ENCODE measurements at regions not wholly inside any gene's neighbourhood (a gene's known extent, or its start where the extent isn't known, plus 50 kb on each side); places are given as distances from the start of the nearest gene placed in this dataset.

DNA sequence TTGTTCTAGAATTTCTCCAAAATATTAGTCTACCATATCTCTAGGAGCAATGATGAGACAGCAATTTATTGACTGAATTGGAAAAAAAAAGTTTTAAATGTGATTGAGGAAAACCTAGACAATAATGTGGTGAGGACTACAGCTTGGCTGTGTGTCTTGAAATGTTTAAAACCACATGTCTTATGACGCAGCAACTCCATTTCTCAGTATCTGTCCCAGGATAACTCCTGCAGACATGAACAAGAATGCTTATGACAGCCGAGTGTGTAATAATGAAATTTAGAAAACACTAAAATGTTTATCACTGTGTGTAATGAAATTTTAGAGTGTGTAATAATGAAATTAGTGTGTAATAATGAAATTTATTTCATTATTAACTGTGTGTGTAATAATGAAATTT is 254.1 kb upstream of the DAPK1 start:
- no peak for ATAC-seq (replicated peaks in 1 of 4)
- H3K27me3 Mint-ChIP-seq = peaks cover 7 to 39% of the 10 kb centered on the region in 2 donors
- no peaks in the 10 kb centered on the region for H3K9me3 ChIP-seq
- POLR2A ChIA-PET = no interaction called here
- peaks cover 0 to 2% of the 10 kb centered on the region in 2 experiments for H3K27me3 ChIP-seq (replicated peaks in 1 of 2; ENCODE audit: control insufficient read depth in 2 of 2, extremely low read depth in 1 of 2, insufficient read depth in 2 of 2, low read length in 1 of 2)
- no CpG with 5 or more reads among the region's 2 CpGs for WGBS (ENCODE audit: insufficient coverage)
- no peaks in the 10 kb centered on the region for H3K36me3 Mint-ChIP-seq
- H3K27ac ChIP-seq (ENCODE audit: low read length) = no peak overlapping the region
- H3K4me1 ChIP-seq (ENCODE audit: control insufficient read depth in 1 of 2, extremely low read depth in 1 of 2, insufficient read depth in 2 of 2, low read length in 2 of 2) = no peaks in the 10 kb centered on the region
- H3K4me3 Mint-ChIP-seq = no peak overlapping the region
- H3K4me1 Mint-ChIP-seq = no peaks in the 10 kb centered on the region
- no peaks in the 10 kb centered on the region for H3K9me3 Mint-ChIP-seq
- H3K27ac Mint-ChIP-seq = no peak overlapping the region
- no peak for DNase-seq
- no peak overlapping the region for H3K4me3 ChIP-seq (ENCODE audit: control insufficient read depth in 1 of 2, extremely low read depth in 1 of 2, low read length in 1 of 2)
- CTCF ChIA-PET = no interaction called here
- no peaks in the 10 kb centered on the region for H3K36me3 ChIP-seq (ENCODE audit: control insufficient read depth in 2 of 2, extremely low read depth in 1 of 2, insufficient read depth in 1 of 2, low read length in 1 of 2)

- no peaks in the 10 kb centered on the region for H3K36me3 Mint-ChIP-seq
- peaks cover 0 to 4% (median 0%) of the 10 kb centered on the region in 3 donors for H3K9me3 Mint-ChIP-seq
- Histone ChIP-seq H3K4me3 (ENCODE audit: control insufficient read depth in 1 of 2, extremely low read depth in 1 of 2, low read length in 1 of 2) (no peak overlapping the region), H3K27ac (ENCODE audit: low read length) (no peak overlapping the region), H3K4me1 (ENCODE audit: control insufficient read depth in 1 of 2, extremely low read depth in 1 of 2, insufficient read depth in 2 of 2, low read length in 2 of 2) (no peaks in the 10 kb centered on the region), H3K27me3 (replicated peaks in 1 of 2; ENCODE audit: control insufficient read depth in 2 of 2, extremely low read depth in 1 of 2, insufficient read depth in 2 of 2, low read length in 1 of 2) (peaks cover 0 to 2% of the 10 kb centered on the region in 2 experiments), H3K9me3 (no peaks in the 10 kb centered on the region), H3K36me3 (ENCODE audit: control insufficient read depth in 2 of 2, extremely low read depth in 1 of 2, insufficient read depth in 1 of 2, low read length in 1 of 2) (no peaks in the 10 kb centered on the region)
- CTCF ChIA-PET = interaction anchor here in 1 of 2 donors (0.5 kb wide), 1 partner anchor 135 kb away, joined by 4 read pairs; no protein-coding TSS in a partner anchor
- POLR2A ChIA-PET = no interaction called here
- H3K27ac Mint-ChIP-seq = no peak overlapping the region
- H3K4me1 Mint-ChIP-seq = no peaks in the 10 kb centered on the region
- DNase-seq (no peak), ATAC-seq (replicated peaks in 1 of 4) (no peak)
- H3K27me3 Mint-ChIP-seq = peaks cover 7 to 43% of the 10 kb centered on the region in 2 donors
- WGBS (ENCODE audit: insufficient coverage) = 29% methylated on average over 2 of the region's 4 CpGs
- no peak overlapping the region for H3K4me3 Mint-ChIP-seq
Observed at GRCh38 chr9:87245271-87245670, 252.4 kb upstream of the DAPK1 start.

DNA sequence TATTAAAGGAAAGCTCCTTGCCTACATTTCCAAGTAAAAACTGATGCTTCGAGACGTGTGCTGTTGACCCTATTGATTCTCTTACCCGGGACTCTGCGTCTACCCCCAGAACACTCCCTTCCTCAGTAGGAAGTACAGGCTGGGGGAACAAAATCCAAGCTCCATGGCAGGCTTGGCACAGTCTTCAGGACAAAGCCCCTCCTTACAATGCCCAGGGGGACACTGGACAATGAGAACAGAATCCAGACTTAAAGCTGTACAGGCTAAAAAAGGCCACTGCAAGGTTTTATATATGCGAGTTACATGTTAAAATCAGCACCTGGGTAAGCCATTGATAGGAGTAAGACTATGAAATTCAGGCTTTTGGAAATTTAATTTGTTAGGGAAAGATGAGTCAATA is 250.6 kb upstream of the DAPK1 start:
- Mint-ChIP-seq H3K9me3 (peaks cover 0 to 4% (median 0%) of the 10 kb centered on the region in 3 donors), H3K36me3 (no peaks in the 10 kb centered on the region), H3K27me3 (peaks cover 3 to 34% of the 10 kb centered on the region in 2 donors), H3K4me1 (no peaks in the 10 kb centered on the region), H3K4me3 (no peak overlapping the region), H3K27ac (no peak overlapping the region)
- Histone ChIP-seq H3K9me3 (no peaks in the 10 kb centered on the region), H3K4me1 (ENCODE audit: control insufficient read depth in 1 of 2, extremely low read depth in 1 of 2, insufficient read depth in 2 of 2, low read length in 2 of 2) (no peaks in the 10 kb centered on the region), H3K27ac (ENCODE audit: low read length) (no peak overlapping the region), H3K27me3 (replicated peaks in 1 of 2; ENCODE audit: control insufficient read depth in 2 of 2, extremely low read depth in 1 of 2, insufficient read depth in 2 of 2, low read length in 1 of 2) (peaks cover 0 to 2% of the 10 kb centered on the region in 2 experiments), H3K4me3 (ENCODE audit: control insufficient read depth in 1 of 2, extremely low read depth in 1 of 2, low read length in 1 of 2) (no peak overlapping the region), H3K36me3 (ENCODE audit: control insufficient read depth in 2 of 2, extremely low read depth in 1 of 2, insufficient read depth in 1 of 2, low read length in 1 of 2) (no peaks in the 10 kb centered on the region)
- WGBS (ENCODE audit: insufficient coverage) = 100% methylated on average over 1 of the region's 5 CpGs
- ChIA-PET CTCF (no interaction called here), POLR2A (no interaction called here)
- ATAC-seq (replicated peaks in 1 of 4) (no peak), DNase-seq (no peak)

GRCh38 chr9:87249029-87249428 is 248.6 kb upstream of the DAPK1 start:
- no peak overlapping the region for H3K4me3 ChIP-seq (ENCODE audit: control insufficient read depth in 1 of 2, extremely low read depth in 1 of 2, low read length in 1 of 2)
- Mint-ChIP-seq H3K4me1 (no peaks in the 10 kb centered on the region), H3K4me3 (no peak overlapping the region), H3K27me3 (peaks cover 3 to 34% of the 10 kb centered on the region in 2 donors), H3K27ac (no peak overlapping the region), H3K36me3 (no peaks in the 10 kb centered on the region), H3K9me3 (peaks cover 0 to 4% (median 0%) of the 10 kb centered on the region in 3 donors)
- no peaks in the 10 kb centered on the region for H3K9me3 ChIP-seq
- ChIA-PET CTCF (no interaction called here), POLR2A (no interaction called here)
- WGBS (ENCODE audit: insufficient coverage) = 68% methylated on average over 3 of the region's 3 CpGs
- H3K27me3 ChIP-seq (replicated peaks in 1 of 2; ENCODE audit: control insufficient read depth in 2 of 2, extremely low read depth in 1 of 2, insufficient read depth in 2 of 2, low read length in 1 of 2) = peaks cover 0 to 2% of the 10 kb centered on the region in 2 experiments
- no peak for DNase-seq
- no peaks in the 10 kb centered on the region for H3K36me3 ChIP-seq (ENCODE audit: control insufficient read depth in 2 of 2, extremely low read depth in 1 of 2, insufficient read depth in 1 of 2, low read length in 1 of 2)
- H3K27ac ChIP-seq (ENCODE audit: low read length) = no peak overlapping the region
- no peak for ATAC-seq (replicated peaks in 1 of 4)
- H3K4me1 ChIP-seq (ENCODE audit: control insufficient read depth in 1 of 2, extremely low read depth in 1 of 2, insufficient read depth in 2 of 2, low read length in 2 of 2) = no peaks in the 10 kb centered on the region

GRCh38 chr9:87250205-87250604 is 247.5 kb upstream of the DAPK1 start:
- ATAC-seq (replicated peaks in 1 of 4) = no peak
- no peaks in the 10 kb centered on the region for H3K36me3 Mint-ChIP-seq
- H3K4me3 Mint-ChIP-seq = no peak overlapping the region
- H3K4me1 Mint-ChIP-seq = no peaks in the 10 kb centered on the region
- 91% methylated on average over 1 of the region's 1 CpG for WGBS (ENCODE audit: insufficient coverage)
- Histone ChIP-seq H3K9me3 (no peaks in the 10 kb centered on the region), H3K27ac (ENCODE audit: low read length) (no peak overlapping the region), H3K4me1 (ENCODE audit: control insufficient read depth in 1 of 2, extremely low read depth in 1 of 2, insufficient read depth in 2 of 2, low read length in 2 of 2) (no peaks in the 10 kb centered on the region), H3K4me3 (ENCODE audit: control insufficient read depth in 1 of 2, extremely low read depth in 1 of 2, low read length in 1 of 2) (no peak overlapping the region), H3K36me3 (ENCODE audit: control insufficient read depth in 2 of 2, extremely low read depth in 1 of 2, insufficient read depth in 1 of 2, low read length in 1 of 2) (no peaks in the 10 kb centered on the region), H3K27me3 (replicated peaks in 1 of 2; ENCODE audit: control insufficient read depth in 2 of 2, extremely low read depth in 1 of 2, insufficient read depth in 2 of 2, low read length in 1 of 2) (peaks cover 0 to 2% of the 10 kb centered on the region in 2 experiments)
- POLR2A ChIA-PET = no interaction called here
- peaks cover 0 to 4% (median 0%) of the 10 kb centered on the region in 3 donors for H3K9me3 Mint-ChIP-seq
- no peak for DNase-seq
- H3K27me3 Mint-ChIP-seq = peaks cover 0 to 24% of the 10 kb centered on the region in 2 donors
- no peak overlapping the region for H3K27ac Mint-ChIP-seq
- CTCF ChIA-PET = no interaction called here

GRCh38 chr9:87255431-87256155 is 242.1 kb upstream of the DAPK1 start:
- Mint-ChIP-seq H3K36me3 (no peaks in the 10 kb centered on the region), H3K9me3 (no peaks in the 10 kb centered on the region), H3K27ac (no peak overlapping the region), H3K4me3 (no peak overlapping the region), H3K27me3 (peaks cover 0 to 3% of the 10 kb centered on the region in 2 donors), H3K4me1 (no peaks in the 10 kb centered on the region)
- ChIA-PET CTCF (no interaction called here), POLR2A (no interaction called here)
- ATAC-seq (replicated peaks in 1 of 4) = no peak
- Histone ChIP-seq H3K4me1 (ENCODE audit: control insufficient read depth in 1 of 2, extremely low read depth in 1 of 2, insufficient read depth in 2 of 2, low read length in 2 of 2) (no peaks in the 10 kb centered on the region), H3K27ac (ENCODE audit: low read length) (no peak overlapping the region), H3K9me3 (no peaks in the 10 kb centered on the region), H3K4me3 (ENCODE audit: control insufficient read depth in 1 of 2, extremely low read depth in 1 of 2, low read length in 1 of 2) (no peak overlapping the region), H3K27me3 (replicated peaks in 1 of 2; ENCODE audit: control insufficient read depth in 2 of 2, extremely low read depth in 1 of 2, insufficient read depth in 2 of 2, low read length in 1 of 2) (no peaks in the 10 kb centered on the region), H3K36me3 (ENCODE audit: control insufficient read depth in 2 of 2, extremely low read depth in 1 of 2, insufficient read depth in 1 of 2, low read length in 1 of 2) (no peaks in the 10 kb centered on the region)
- DNase-seq = no peak
- 72% methylated on average over 5 of the region's 11 CpGs for WGBS (ENCODE audit: insufficient coverage)

DNA sequence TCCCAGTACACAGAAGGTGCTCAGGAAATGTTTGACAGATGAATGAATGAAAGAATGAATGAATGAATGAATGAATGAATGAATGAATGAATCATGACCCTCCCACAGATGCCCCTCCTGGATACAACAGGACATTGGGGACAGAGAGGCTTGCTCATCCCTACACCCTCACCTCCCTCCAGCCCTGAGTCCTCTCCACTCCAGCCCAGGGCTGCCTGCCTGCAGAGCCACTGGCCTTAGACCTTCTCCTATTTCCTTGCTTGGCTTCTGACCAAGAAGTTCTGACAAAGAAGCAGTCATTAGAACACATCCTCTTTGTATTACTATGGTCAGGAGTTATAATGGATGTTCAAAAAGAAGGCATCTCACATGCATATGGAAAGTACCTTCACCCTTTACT is 240.7 kb upstream of the DAPK1 start:
- no peak for ATAC-seq (replicated peaks in 1 of 4)
- Mint-ChIP-seq H3K27me3 (peaks cover 0 to 3% of the 10 kb centered on the region in 2 donors), H3K27ac (no peak overlapping the region), H3K4me1 (no peaks in the 10 kb centered on the region), H3K4me3 (no peak overlapping the region), H3K36me3 (no peaks in the 10 kb centered on the region), H3K9me3 (no peaks in the 10 kb centered on the region)
- ChIA-PET POLR2A (no interaction called here), CTCF (no interaction called here)
- H3K4me1 ChIP-seq (ENCODE audit: control insufficient read depth in 1 of 2, extremely low read depth in 1 of 2, insufficient read depth in 2 of 2, low read length in 2 of 2) = no peaks in the 10 kb centered on the region
- H3K36me3 ChIP-seq (ENCODE audit: control insufficient read depth in 2 of 2, extremely low read depth in 1 of 2, insufficient read depth in 1 of 2, low read length in 1 of 2) = no peaks in the 10 kb centered on the region
- H3K4me3 ChIP-seq (ENCODE audit: control insufficient read depth in 1 of 2, extremely low read depth in 1 of 2, low read length in 1 of 2) = no peak overlapping the region
- no peaks in the 10 kb centered on the region for H3K9me3 ChIP-seq
- no peak overlapping the region for H3K27ac ChIP-seq (ENCODE audit: low read length)
- H3K27me3 ChIP-seq (replicated peaks in 1 of 2; ENCODE audit: control insufficient read depth in 2 of 2, extremely low read depth in 1 of 2, insufficient read depth in 2 of 2, low read length in 1 of 2) = no peaks in the 10 kb centered on the region
- DNase-seq = no peak

Data from T-cell (primary cell).